Natural killer cell treated with Interleukin-12 subunit alpha and Interleukin-12 subunit beta and Interleukin-15 and Interleukin-18, amount 100 ng/mL, for 72 hours (primary cell): ENCODE measurements at regions not wholly inside any gene's neighbourhood (a gene's known extent, or its start where the extent isn't known, plus 50 kb on each side); places are given as distances from the start of the nearest gene placed in this dataset.

ENCODE experiments used
- ATAC-seq, 2 donors: fragments of 150-1000 bp; cut with Tn5 transposase in 1 of 2; sonication (Bioruptor Pico), chemical (Tn5 transposase) in 1 of 2; 2 replicates each; pipeline ENCODE4 v1.10.0; 2021
- DNase-seq: peaks from one replicate; pipeline ENCODE4 v3.0.0; 2022; ENCODE audit warnings: low spot score
- H3K27ac Mint-ChIP-seq, 2 donors: 1 replicate in 1 of 2; 2 replicates in 1 of 2; pipeline ENCODE4 v1.8.0; 2022; ENCODE audit warnings: mixed read lengths in 2 of 2, mild to moderate bottlenecking in 1 of 2, moderate library complexity in 1 of 2
- H3K27me3 Mint-ChIP-seq, 2 donors: 1 replicate in 1 of 2; 2 replicates in 1 of 2; pipeline ENCODE4 v1.8.0; 2022; ENCODE audit warnings: mixed read lengths in 2 of 2
- H3K36me3 Mint-ChIP-seq: one replicate; pipeline ENCODE4 v1.8.0; 2022; ENCODE audit warnings: mixed read lengths
- H3K4me1 Mint-ChIP-seq, 2 donors: 1 replicate in 1 of 2; 2 replicates in 1 of 2; pipeline ENCODE4 v1.8.0; 2022; ENCODE audit warnings: low read depth in 2 of 2, mixed read lengths in 2 of 2, mild to moderate bottlenecking in 1 of 2
- H3K4me3 Mint-ChIP-seq: one replicate; pipeline ENCODE4 v1.8.0; 2022; ENCODE audit warnings: mixed read lengths
- H3K9me3 Mint-ChIP-seq: 2 replicates; pipeline ENCODE4 v1.8.0; 2022; ENCODE audit warnings: mixed read lengths

DNA sequence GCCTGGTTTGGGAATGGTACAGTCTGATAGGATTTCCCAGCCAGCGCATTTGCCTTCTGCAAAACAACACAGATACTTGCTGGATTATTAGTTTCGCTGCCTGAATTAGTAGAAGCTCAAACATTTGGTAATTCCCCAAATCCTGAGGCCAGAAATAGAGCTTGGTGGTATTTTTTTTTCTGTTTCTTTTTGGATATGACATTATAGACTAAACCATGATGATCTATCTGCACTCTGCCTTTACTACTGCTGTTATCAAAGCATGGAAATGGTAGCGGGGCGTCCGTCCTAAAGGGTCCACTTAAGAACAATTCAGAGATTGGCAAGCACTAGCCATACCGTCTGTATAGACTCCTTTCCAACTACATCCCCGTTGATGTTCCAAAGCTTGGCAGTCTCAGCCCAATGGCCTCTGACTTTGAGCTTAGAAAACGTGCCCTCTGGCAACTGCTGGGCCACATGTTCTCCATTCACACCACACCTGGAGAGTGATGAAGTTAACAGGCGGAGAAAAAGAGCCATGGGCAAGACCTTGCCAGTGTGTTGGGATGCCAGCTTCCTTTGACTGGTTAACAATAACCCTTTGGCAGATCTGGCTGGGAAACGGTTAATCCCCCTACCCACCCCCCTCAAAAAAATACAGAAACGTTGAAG, 241.0 kb upstream of the NR2F2 start:
- Mint-ChIP-seq H3K36me3 (no peaks in the 10 kb centered on the region), H3K27me3 (peaks cover 36 to 53% of the 10 kb centered on the region in 2 donors), H3K4me3 (no peak overlapping the region), H3K27ac (no peak overlapping the region), H3K4me1 (no peaks in the 10 kb centered on the region), H3K9me3 (no peaks in the 10 kb centered on the region)
- DNase-seq = no peak
- no peak for ATAC-seq

GRCh38 chr15:96092186-96092585, 238.3 kb upstream of the NR2F2 start:
- Mint-ChIP-seq H3K36me3 (no peaks in the 10 kb centered on the region), H3K4me3 (no peak overlapping the region), H3K4me1 (no peaks in the 10 kb centered on the region), H3K27ac (no peak overlapping the region), H3K27me3 (peaks cover 42 to 52% of the 10 kb centered on the region in 2 donors), H3K9me3 (no peaks in the 10 kb centered on the region)
- ATAC-seq = no peak
- DNase-seq = no peak

GRCh38 chr15:96093063-96093462, 237.4 kb upstream of the NR2F2 start:
- Mint-ChIP-seq H3K4me3 (no peak overlapping the region), H3K36me3 (no peaks in the 10 kb centered on the region), H3K27ac (no peak overlapping the region), H3K27me3 (peaks cover 37 to 56% of the 10 kb centered on the region in 2 donors), H3K4me1 (no peaks in the 10 kb centered on the region), H3K9me3 (no peaks in the 10 kb centered on the region)
- ATAC-seq (no peak), DNase-seq (no peak)

- Mint-ChIP-seq H3K4me1 (no peaks in the 10 kb centered on the region), H3K9me3 (no peaks in the 10 kb centered on the region), H3K36me3 (no peaks in the 10 kb centered on the region), H3K27me3 (peaks cover 33 to 41% of the 10 kb centered on the region in 2 donors), H3K27ac (no peak overlapping the region), H3K4me3 (no peak overlapping the region)
- ATAC-seq = no peak
- no peak for DNase-seq
Observed at GRCh38 chr15:96097661-96098060, 232.8 kb upstream of the NR2F2 start.

- no peaks in the 10 kb centered on the region for H3K4me1 Mint-ChIP-seq
- no peaks in the 10 kb centered on the region for H3K36me3 Mint-ChIP-seq
- H3K9me3 Mint-ChIP-seq = no peaks in the 10 kb centered on the region
- peaks cover 15 to 28% of the 10 kb centered on the region in 2 donors for H3K27me3 Mint-ChIP-seq
- no peak for DNase-seq
- ATAC-seq = no peak
- no peak overlapping the region for H3K4me3 Mint-ChIP-seq
- no peak overlapping the region for H3K27ac Mint-ChIP-seq
Observed at GRCh38 chr15:96102631-96103030, 227.9 kb upstream of the NR2F2 start.

DNA sequence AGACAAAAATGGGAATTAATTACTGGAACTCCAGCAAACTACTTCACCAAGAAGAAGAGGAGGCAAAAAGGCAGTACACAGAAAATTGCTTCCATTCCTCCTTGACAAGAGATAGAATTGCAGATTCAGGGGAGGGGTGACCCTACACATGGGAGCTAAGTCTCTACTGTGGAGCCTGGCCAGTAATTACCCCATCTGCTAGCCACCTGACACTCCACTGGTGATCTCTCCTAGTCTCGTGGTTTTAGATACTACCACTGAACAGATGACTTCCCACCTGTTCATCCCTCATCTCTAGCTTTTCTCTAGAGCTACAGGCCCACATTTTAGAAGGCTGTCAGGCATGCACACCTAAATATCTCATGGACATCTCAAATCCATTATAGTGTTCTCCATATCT, 224.3 kb upstream of the NR2F2 start:
- H3K27me3 Mint-ChIP-seq = peaks cover 11 to 14% of the 10 kb centered on the region in 2 donors
- H3K36me3 Mint-ChIP-seq = no peaks in the 10 kb centered on the region
- ATAC-seq (no peak), DNase-seq (no peak)
- no peak overlapping the region for H3K27ac Mint-ChIP-seq
- no peaks in the 10 kb centered on the region for H3K4me1 Mint-ChIP-seq
- H3K4me3 Mint-ChIP-seq = no peak overlapping the region
- no peaks in the 10 kb centered on the region for H3K9me3 Mint-ChIP-seq

DNA sequence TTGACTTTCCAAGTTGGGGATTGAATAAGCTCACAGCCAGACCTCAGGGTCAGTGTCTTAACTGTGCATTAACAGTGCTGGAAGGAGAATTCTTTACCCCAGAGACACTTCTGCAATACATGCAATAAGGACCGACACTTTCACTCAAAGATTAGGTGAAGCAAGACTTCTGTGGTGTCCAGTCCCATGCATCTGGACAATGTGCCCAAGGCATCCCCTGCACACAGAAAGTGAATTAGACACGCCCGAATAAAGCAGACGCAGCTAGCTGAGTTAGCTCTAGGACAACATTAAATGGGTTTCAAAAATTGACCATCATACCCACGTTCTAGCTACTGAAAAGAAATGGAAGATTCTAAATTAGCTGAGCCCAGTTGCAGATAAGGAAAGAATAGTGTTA, 223.9 kb upstream of the NR2F2 start:
- Mint-ChIP-seq H3K9me3 (no peaks in the 10 kb centered on the region), H3K36me3 (no peaks in the 10 kb centered on the region), H3K27me3 (peaks cover 13 to 14% of the 10 kb centered on the region in 2 donors), H3K27ac (no peak overlapping the region), H3K4me1 (no peaks in the 10 kb centered on the region), H3K4me3 (no peak overlapping the region)
- no peak for DNase-seq
- ATAC-seq = no peak

DNA sequence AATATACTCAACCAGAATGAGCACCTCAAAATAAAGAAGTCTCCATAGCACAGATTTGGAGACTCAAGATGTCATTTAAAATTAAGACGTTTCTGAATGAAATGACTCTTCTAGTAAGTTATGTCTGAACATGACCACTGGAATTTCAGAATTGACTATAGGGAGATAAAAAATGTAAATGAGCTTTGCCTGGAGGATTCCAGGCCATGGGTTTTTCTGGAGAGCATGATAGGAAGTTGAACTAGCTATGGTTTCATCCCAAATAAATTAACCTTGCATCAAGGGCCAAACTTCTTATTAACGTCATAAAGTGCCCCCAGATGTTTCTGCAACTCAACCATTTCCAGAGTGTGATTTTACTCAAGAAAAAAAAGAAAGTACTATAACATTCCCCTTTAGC, 222.6 kb upstream of the NR2F2 start:
- Mint-ChIP-seq H3K36me3 (no peaks in the 10 kb centered on the region), H3K4me1 (no peaks in the 10 kb centered on the region), H3K27me3 (peaks cover 11 to 15% of the 10 kb centered on the region in 2 donors), H3K4me3 (no peak overlapping the region), H3K9me3 (no peaks in the 10 kb centered on the region), H3K27ac (no peak overlapping the region)
- ATAC-seq (no peak), DNase-seq (no peak)

- no peak for DNase-seq
- H3K4me3 Mint-ChIP-seq = no peak overlapping the region
- H3K9me3 Mint-ChIP-seq = no peaks in the 10 kb centered on the region
- no peaks in the 10 kb centered on the region for H3K36me3 Mint-ChIP-seq
- H3K4me1 Mint-ChIP-seq = no peaks in the 10 kb centered on the region
- ATAC-seq = no peak
- no peak overlapping the region for H3K27ac Mint-ChIP-seq
- peaks cover 10 to 13% of the 10 kb centered on the region in 2 donors for H3K27me3 Mint-ChIP-seq
Observed at GRCh38 chr15:96108405-96108804, 222.1 kb upstream of the NR2F2 start.

- no peak for ATAC-seq
- Mint-ChIP-seq H3K9me3 (no peaks in the 10 kb centered on the region), H3K4me3 (no peak overlapping the region), H3K27ac (no peak overlapping the region), H3K27me3 (peaks cover 16 to 25% of the 10 kb centered on the region in 2 donors), H3K4me1 (no peaks in the 10 kb centered on the region), H3K36me3 (no peaks in the 10 kb centered on the region)
- no peak for DNase-seq
Observed at GRCh38 chr15:96109820-96110219, 220.7 kb upstream of the NR2F2 start.

GRCh38 chr15:96112018-96112417, 218.5 kb upstream of the NR2F2 start:
- Mint-ChIP-seq H3K27me3 (peaks cover 22 to 32% of the 10 kb centered on the region in 2 donors), H3K36me3 (no peaks in the 10 kb centered on the region), H3K4me3 (no peak overlapping the region), H3K27ac (no peak overlapping the region), H3K4me1 (no peaks in the 10 kb centered on the region), H3K9me3 (no peaks in the 10 kb centered on the region)
- ATAC-seq (no peak), DNase-seq (no peak)

GRCh38 chr15:96115642-96116041, 214.9 kb upstream of the NR2F2 start:
- Mint-ChIP-seq H3K27me3 (peaks cover 27 to 44% of the 10 kb centered on the region in 2 donors), H3K9me3 (no peaks in the 10 kb centered on the region), H3K4me1 (no peaks in the 10 kb centered on the region), H3K36me3 (no peaks in the 10 kb centered on the region), H3K27ac (no peak overlapping the region), H3K4me3 (no peak overlapping the region)
- DNase-seq = no peak
- no peak for ATAC-seq

DNA sequence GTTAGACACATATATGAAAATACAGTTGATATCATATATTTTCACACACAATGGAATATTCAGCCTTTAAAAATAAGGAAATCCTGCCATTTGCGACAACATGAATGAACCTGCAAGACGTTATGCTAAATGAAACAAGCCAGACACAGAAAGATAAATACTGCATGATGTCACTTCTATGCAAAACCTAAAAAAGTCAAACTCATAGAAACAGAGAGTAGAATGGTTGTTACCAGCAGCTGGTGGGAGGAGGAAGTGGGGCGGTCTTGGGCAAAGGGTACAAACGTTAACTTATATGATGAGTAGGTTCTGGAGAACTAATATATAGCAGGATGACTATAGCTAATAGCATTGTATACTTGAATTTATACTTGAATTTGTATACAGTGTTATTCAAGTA, 213.2 kb upstream of the NR2F2 start:
- DNase-seq (no peak), ATAC-seq (no peak)
- Mint-ChIP-seq H3K9me3 (no peaks in the 10 kb centered on the region), H3K4me1 (no peaks in the 10 kb centered on the region), H3K36me3 (no peaks in the 10 kb centered on the region), H3K4me3 (no peak overlapping the region), H3K27me3 (peaks cover 27 to 47% of the 10 kb centered on the region in 2 donors), H3K27ac (no peak overlapping the region)

DNA sequence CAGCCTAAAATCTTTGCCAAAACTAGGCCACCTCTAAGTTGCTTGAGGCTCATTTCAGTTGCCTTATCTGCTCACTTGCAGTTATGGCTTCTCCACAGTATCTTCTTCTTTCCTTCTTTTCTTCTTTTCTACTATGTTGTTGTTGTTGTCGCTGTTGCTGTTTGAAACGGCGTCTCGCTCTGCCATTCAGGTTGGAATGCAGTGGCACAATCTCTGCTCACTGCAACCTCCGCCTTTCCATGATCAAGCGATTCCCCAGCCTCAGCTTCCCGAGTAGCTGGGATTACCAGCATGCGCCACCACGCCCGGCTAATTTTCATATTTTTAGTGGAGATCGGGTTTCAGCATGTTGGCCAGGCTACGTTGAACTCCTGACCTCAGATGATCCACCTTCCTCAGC, 210.8 kb upstream of the NR2F2 start:
- Mint-ChIP-seq H3K9me3 (no peaks in the 10 kb centered on the region), H3K4me3 (no peak overlapping the region), H3K27me3 (peaks cover 21 to 33% of the 10 kb centered on the region in 2 donors), H3K36me3 (no peaks in the 10 kb centered on the region), H3K4me1 (no peaks in the 10 kb centered on the region), H3K27ac (no peak overlapping the region)
- ATAC-seq = no peak
- DNase-seq = no peak
